Chondrocyte (in vitro differentiated cells): ENCODE measurements at regions not wholly inside any gene's neighbourhood (a gene's known extent, or its start where the extent isn't known, plus 50 kb on each side); places are given as distances from the start of the nearest gene placed in this dataset.

Experiments used
- DNase-seq: peaks from one replicate; pipeline ENCODE4 v3.0.0; 2021; ENCODE audit warnings: mixed read lengths, low spot score
- H3K27ac Mint-ChIP-seq: one replicate; pipeline ENCODE4 v1.8.0; 2021; ENCODE audit warnings: mild to moderate bottlenecking, moderate library complexity, mixed read lengths; ENCODE audit not compliant: unreplicated experiment
- H3K27me3 Mint-ChIP-seq: 2 replicates; pipeline ENCODE4 v1.8.0; 2021; ENCODE audit warnings: low read depth, mixed read lengths
- H3K36me3 Mint-ChIP-seq: 2 replicates; pipeline ENCODE4 v1.8.0; 2021; ENCODE audit warnings: low read depth, mixed read lengths
- H3K4me1 Mint-ChIP-seq: 2 replicates; pipeline ENCODE4 v1.8.0; 2021; ENCODE audit warnings: low read depth, mild to moderate bottlenecking, mixed read lengths
- H3K4me3 Mint-ChIP-seq: one replicate; pipeline ENCODE4 v1.8.0; 2021; ENCODE audit warnings: mild to moderate bottlenecking, moderate library complexity, mixed read lengths; ENCODE audit not compliant: unreplicated experiment
- H3K9me3 Mint-ChIP-seq: 2 replicates; pipeline ENCODE4 v1.8.0; 2021; ENCODE audit warnings: low read depth, mixed read lengths
- CTCF ChIP-seq: fragments of 200-600 bp; sonication (generic); IDR thresholded peaks from 2 replicates; pipeline ENCODE4 v1.5.0; 2021; ENCODE audit warnings: antibody characterized with exemption, mild to moderate bottlenecking, moderate library complexity

- peaks cover 5% of the 10 kb centered on the region for H3K27me3 Mint-ChIP-seq
- H3K27ac Mint-ChIP-seq = no peak overlapping the region
- peaks cover 3% of the 10 kb centered on the region for H3K36me3 Mint-ChIP-seq
- H3K9me3 Mint-ChIP-seq = no peaks in the 10 kb centered on the region
- DNase-seq = no peak
- peaks cover 3% of the 10 kb centered on the region for H3K4me1 Mint-ChIP-seq
- TF ChIP-seq CTCF = no peak
- no peak overlapping the region for H3K4me3 Mint-ChIP-seq
Measured at GRCh38 chr2:19472391-19472978, 114.1 kb upstream of the OSR1 start.

GRCh38 chr2:19471491-19471890 is 113.1 kb upstream of the OSR1 start:
- Mint-ChIP-seq H3K27ac (no peak overlapping the region), H3K27me3 (peaks cover 5% of the 10 kb centered on the region), H3K4me3 (no peak overlapping the region), H3K4me1 (peaks cover 3% of the 10 kb centered on the region), H3K36me3 (peaks cover 3% of the 10 kb centered on the region), H3K9me3 (no peaks in the 10 kb centered on the region)
- no peak for TF ChIP-seq CTCF
- no peak for DNase-seq

GRCh38 chr2:19465978-19466377 is 107.6 kb upstream of the OSR1 start:
- no peak for DNase-seq
- Mint-ChIP-seq H3K4me1 (peaks cover 12% of the 10 kb centered on the region), H3K36me3 (peaks cover 2% of the 10 kb centered on the region), H3K27me3 (no peaks in the 10 kb centered on the region), H3K4me3 (no peak overlapping the region), H3K27ac (no peak overlapping the region), H3K9me3 (peaks cover 8% of the 10 kb centered on the region)
- TF ChIP-seq CTCF = no peak

- no peak for TF ChIP-seq CTCF
- no peaks in the 10 kb centered on the region for H3K27me3 Mint-ChIP-seq
- no peaks in the 10 kb centered on the region for H3K36me3 Mint-ChIP-seq
- H3K4me3 Mint-ChIP-seq = no peak overlapping the region
- no peak overlapping the region for H3K27ac Mint-ChIP-seq
- DNase-seq = no peak
- H3K4me1 Mint-ChIP-seq = peaks cover 22% of the 10 kb centered on the region
- peaks cover 8% of the 10 kb centered on the region for H3K9me3 Mint-ChIP-seq
Measured at GRCh38 chr2:19462256-19462645, 103.8 kb upstream of the OSR1 start.

GRCh38 chr2:19461504-19462255 is 103.3 kb upstream of the OSR1 start:
- Mint-ChIP-seq H3K4me3 (no peak overlapping the region), H3K9me3 (peaks cover 8% of the 10 kb centered on the region), H3K27me3 (no peaks in the 10 kb centered on the region), H3K36me3 (no peaks in the 10 kb centered on the region), H3K27ac (no peak overlapping the region), H3K4me1 (peaks cover 27% of the 10 kb centered on the region)
- TF ChIP-seq CTCF = no peak
- DNase-seq = no peak
